Ishikawa (cell line): ENCODE measurements at regions not wholly inside any gene's neighbourhood (a gene's known extent, or its start where the extent isn't known, plus 50 kb on each side); places are given as distances from the start of the nearest gene placed in this dataset.

ENCODE experiments used
- CEBPB ChIP-seq: IDR thresholded peaks from 2 replicates; pipeline ENCODE4 v1.6.1; 2012
- CREB1 ChIP-seq: IDR thresholded peaks from 2 replicates; pipeline ENCODE4 v1.6.1; 2012; ENCODE audit warnings: low read depth
- EGR1 ChIP-seq: IDR thresholded peaks from 2 replicates; pipeline ENCODE4 v1.6.1; 2012
- EP300 ChIP-seq: IDR thresholded peaks from 2 replicates; pipeline ENCODE4 v1.6.1; 2012; ENCODE audit warnings: borderline replicate concordance
- FOXM1 ChIP-seq: IDR thresholded peaks from 2 replicates; pipeline ENCODE4 v1.6.1; 2012; ENCODE audit warnings: low read depth, borderline replicate concordance
- NFIC ChIP-seq: IDR thresholded peaks from 2 replicates; pipeline ENCODE4 v1.6.1; 2012
- RAD21 ChIP-seq: IDR thresholded peaks from 2 replicates; pipeline ENCODE4 v1.6.1; 2012; ENCODE audit warnings: low read depth
- TAF1 ChIP-seq: IDR thresholded peaks from 2 replicates; pipeline ENCODE4 v1.6.1; 2012; ENCODE audit warnings: low read depth, mild to moderate bottlenecking
- TCF12 ChIP-seq: IDR thresholded peaks from 2 replicates; pipeline ENCODE4 v1.6.1; 2012; ENCODE audit warnings: low read depth
- TEAD4 ChIP-seq: IDR thresholded peaks from 2 replicates; pipeline ENCODE4 v1.6.1; 2012
- YY1 ChIP-seq: IDR thresholded peaks from 2 replicates; pipeline ENCODE4 v1.6.1; 2012; ENCODE audit warnings: low read depth
- ZBTB7A ChIP-seq: IDR thresholded peaks from 2 replicates; pipeline ENCODE4 v1.6.1; 2012; ENCODE audit warnings: low read depth
- TF ChIP-seq, protein P1 (sequence below): IDR thresholded peaks from 2 replicates; pipeline ENCODE4 v1.6.1; 2012
- TF ChIP-seq, protein P2 (sequence below): IDR thresholded peaks from 2 replicates; pipeline ENCODE4 v1.6.1; 2012
- TF ChIP-seq, protein P3 (sequence below): IDR thresholded peaks from 2 replicates; pipeline ENCODE4 v1.6.1; 2012; ENCODE audit warnings: low read depth, mild to moderate bottlenecking

DNA sequence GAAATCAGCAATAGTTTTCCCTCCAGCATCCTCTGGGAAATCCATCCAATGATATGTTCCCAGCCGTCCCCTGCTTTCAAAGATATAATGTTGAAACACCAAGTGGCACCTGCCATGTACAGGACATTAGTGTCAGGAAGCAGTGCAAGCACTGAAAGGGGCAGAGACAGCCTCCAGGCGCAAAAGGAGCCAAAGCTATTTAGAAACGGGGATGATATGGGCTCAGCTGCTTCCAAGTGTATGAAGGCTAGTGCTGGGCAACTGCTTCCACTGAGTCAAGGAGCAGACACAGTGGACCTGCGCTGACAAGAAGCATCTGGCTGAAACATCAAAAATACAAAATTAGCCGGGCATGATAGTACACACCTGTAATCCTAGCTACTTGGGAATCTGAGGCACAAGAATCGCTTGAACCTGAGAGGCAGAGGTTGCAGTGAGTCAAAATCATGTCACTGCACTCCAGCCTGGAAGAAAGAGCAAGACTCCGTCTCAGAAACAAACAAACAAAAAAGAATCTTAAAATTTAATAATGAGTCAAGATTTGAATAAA lies 119.7 kb downstream of the AQP9 start:
- TF ChIP-seq, protein P1, sequence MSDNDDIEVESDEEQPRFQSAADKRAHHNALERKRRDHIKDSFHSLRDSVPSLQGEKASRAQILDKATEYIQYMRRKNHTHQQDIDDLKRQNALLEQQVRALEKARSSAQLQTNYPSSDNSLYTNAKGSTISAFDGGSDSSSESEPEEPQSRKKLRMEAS: no peak
- no peak for TF ChIP-seq TAF1
- no peak for TF ChIP-seq CREB1
- TF ChIP-seq TEAD4: no peak
- TF ChIP-seq TCF12: no peak
- TF ChIP-seq, protein P2, sequence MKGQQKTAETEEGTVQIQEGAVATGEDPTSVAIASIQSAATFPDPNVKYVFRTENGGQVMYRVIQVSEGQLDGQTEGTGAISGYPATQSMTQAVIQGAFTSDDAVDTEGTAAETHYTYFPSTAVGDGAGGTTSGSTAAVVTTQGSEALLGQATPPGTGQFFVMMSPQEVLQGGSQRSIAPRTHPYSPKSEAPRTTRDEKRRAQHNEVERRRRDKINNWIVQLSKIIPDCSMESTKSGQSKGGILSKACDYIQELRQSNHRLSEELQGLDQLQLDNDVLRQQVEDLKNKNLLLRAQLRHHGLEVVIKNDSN: no peak
- TF ChIP-seq, protein P3, sequence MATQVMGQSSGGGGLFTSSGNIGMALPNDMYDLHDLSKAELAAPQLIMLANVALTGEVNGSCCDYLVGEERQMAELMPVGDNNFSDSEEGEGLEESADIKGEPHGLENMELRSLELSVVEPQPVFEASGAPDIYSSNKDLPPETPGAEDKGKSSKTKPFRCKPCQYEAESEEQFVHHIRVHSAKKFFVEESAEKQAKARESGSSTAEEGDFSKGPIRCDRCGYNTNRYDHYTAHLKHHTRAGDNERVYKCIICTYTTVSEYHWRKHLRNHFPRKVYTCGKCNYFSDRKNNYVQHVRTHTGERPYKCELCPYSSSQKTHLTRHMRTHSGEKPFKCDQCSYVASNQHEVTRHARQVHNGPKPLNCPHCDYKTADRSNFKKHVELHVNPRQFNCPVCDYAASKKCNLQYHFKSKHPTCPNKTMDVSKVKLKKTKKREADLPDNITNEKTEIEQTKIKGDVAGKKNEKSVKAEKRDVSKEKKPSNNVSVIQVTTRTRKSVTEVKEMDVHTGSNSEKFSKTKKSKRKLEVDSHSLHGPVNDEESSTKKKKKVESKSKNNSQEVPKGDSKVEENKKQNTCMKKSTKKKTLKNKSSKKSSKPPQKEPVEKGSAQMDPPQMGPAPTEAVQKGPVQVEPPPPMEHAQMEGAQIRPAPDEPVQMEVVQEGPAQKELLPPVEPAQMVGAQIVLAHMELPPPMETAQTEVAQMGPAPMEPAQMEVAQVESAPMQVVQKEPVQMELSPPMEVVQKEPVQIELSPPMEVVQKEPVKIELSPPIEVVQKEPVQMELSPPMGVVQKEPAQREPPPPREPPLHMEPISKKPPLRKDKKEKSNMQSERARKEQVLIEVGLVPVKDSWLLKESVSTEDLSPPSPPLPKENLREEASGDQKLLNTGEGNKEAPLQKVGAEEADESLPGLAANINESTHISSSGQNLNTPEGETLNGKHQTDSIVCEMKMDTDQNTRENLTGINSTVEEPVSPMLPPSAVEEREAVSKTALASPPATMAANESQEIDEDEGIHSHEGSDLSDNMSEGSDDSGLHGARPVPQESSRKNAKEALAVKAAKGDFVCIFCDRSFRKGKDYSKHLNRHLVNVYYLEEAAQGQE: no peak
- TF ChIP-seq NFIC: no peak
- no peak for TF ChIP-seq FOXM1

DNA sequence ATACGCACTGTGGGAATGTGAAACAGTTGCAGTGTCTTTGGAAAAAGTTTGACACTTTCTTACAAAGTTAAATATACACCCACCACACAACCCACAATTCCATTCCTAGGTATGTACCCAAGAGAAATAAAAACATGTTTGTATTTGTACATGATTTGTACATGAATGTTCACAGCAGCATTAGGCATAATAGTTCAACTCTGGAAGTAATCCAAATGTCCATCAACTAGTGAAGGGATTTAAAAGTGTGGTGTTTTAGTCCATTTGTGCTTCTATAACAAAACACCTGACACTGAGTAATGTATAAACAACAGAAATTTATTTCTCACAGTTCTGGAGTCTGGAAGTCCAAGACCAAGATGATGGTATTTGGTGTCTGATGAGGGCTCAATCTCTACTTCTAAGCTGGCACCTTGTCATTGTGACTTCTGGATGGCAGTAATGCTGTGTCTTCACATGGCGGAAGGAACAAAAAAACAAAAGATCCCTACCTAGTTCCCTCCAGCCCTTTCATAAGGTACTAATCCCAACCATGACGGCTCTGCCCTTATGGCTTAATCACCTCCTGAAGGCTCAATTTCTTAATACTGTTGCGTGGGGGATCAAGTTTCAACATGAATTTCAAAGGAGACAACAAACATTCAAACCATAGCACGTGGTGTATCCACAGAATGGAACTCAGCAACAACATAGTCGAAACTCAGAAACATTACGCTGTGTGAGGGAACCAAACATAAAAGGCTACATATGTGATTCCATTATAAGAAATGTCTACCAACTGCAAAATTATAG lies 120.5 kb downstream of the AQP9 start:
- no peak for TF ChIP-seq EP300
- TF ChIP-seq, protein P1: no peak
- TF ChIP-seq RAD21: no peak
- TF ChIP-seq NFIC: no peak
- TF ChIP-seq CEBPB: no peak
- TF ChIP-seq, protein P3: no peak
- TF ChIP-seq YY1: no peak
- no peak for TF ChIP-seq CREB1
- TF ChIP-seq TEAD4: no peak
- TF ChIP-seq, protein P2: no peak
- TF ChIP-seq ZBTB7A: no peak
- no peak for TF ChIP-seq FOXM1
- TF ChIP-seq EGR1: no peak
- no peak for TF ChIP-seq TAF1
- TF ChIP-seq TCF12: no peak

DNA sequence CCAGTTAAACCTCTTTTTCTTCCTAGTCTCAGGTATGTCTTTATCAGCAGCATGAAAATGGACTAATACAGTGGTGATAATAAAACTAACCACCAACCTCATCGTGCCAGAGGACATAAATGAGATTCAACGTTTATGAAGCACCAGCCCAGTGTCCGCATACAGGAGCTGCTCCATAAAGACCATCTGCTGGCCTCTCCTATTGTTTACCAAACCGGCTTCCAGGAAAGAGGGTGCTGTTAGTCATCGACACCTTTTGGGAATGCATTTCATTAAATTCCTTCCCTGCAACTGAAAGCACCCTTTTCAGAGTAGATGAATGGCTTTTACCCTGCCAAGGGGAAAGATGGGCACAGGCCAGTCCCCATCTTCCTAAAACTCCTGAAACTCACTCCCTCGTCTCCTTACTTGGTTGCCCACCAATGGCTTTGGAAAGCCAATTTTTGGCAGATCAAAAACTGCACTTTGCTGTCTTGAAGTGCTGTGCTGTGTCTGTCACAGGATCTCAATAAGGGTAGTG lies 122.1 kb downstream of the AQP9 start:
- no peak for TF ChIP-seq YY1
- no peak for TF ChIP-seq EGR1
- TF ChIP-seq FOXM1: no peak
- no peak for TF ChIP-seq TEAD4
- no peak for TF ChIP-seq NFIC
- TF ChIP-seq ZBTB7A: no peak
- no peak for TF ChIP-seq TAF1
- TF ChIP-seq TCF12: no peak
- no peak for TF ChIP-seq CEBPB
- TF ChIP-seq, protein P1: no peak
- TF ChIP-seq, protein P3: no peak
- TF ChIP-seq RAD21: no peak
- TF ChIP-seq EP300: no peak
- TF ChIP-seq, protein P2: no peak
- TF ChIP-seq CREB1: no peak
